Heart left ventricle (tissue), 13 donors: ENCODE measurements at regions not wholly inside any gene's neighbourhood (a gene's known extent, or its start where the extent isn't known, plus 50 kb on each side); places are given as distances from the start of the nearest gene placed in this dataset.

Experiments used
- POLR2A ChIP-seq, 2 donors: fragments of 450-650 bp; IDR thresholded peaks; one replicate each; pipeline ENCODE4 v1.6.1; 2017; ENCODE audit warnings: antibody characterized with exemption in 2 of 2, mild to moderate bottlenecking in 2 of 2, moderate library complexity in 2 of 2
- TF ChIP-seq, protein P1 (sequence below), 12 donors: fragments of 200-600 bp; sonication (generic) in 4 of 12; IDR thresholded peaks; one replicate each; pipeline versions ENCODE4 v1.5.0 to v1.8.0; 2018 to 2022; ENCODE audit warnings: antibody characterized with exemption in 12 of 12, mild to moderate bottlenecking in 5 of 12
- donor health status: ischemic (EF 13 %, LVEDD 7.1; RV severe dilation, severe dysfunction).
- donor health status: DM: no; HTN: yes; CAD: no.
- donor health status: DM: no; HTN: no; CAD: no.
- donor health status: ischemic (EF 25% LVEDD 6.9; RV normal size, moderate dysfunction).
- donor health status: ischemic (EF 25% LVEDD 5.7; RV mildly dilated, moderate dysfunction).
- donor health status: ischemic (EF 35%, LVEDD 5.7; RV mildly dilated, moderate dysfunction).
- donor health status: nonischemic (EF 11% LVEDD 7.7; RV severe dilation, severe dysfunction).
- donor health status: DM: yes; HTN: yes; CAD: no.
- donor health status: PGD.
- donor health status: ischemic (EF 29% LVEDD 5.4; RV normal size, mild dysfunction).
- donor health status: nonischemic (EF 23%, LVEDD 6.1; RV moderate dilation, normal function).

DNA sequence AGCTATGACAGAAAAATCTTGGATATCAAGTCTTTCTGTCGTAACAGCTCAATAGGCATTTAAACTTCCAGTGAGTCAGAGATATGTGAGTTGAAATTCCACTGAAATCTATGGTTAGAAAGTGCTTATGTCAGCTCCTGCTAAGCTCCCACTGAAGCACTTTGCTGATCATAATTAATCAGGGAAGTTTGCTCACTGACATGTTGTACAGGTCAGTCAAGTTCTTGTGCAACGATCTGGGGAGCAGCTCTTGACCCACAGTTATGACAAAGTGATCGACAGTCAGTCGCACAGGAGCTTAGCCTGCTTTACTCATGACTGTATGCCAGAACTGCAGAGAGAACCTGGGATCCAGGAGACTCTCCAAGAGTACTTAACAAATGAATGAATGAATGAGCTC is 453.5 kb downstream of the SOX2 start:
- TF ChIP-seq, protein P1, sequence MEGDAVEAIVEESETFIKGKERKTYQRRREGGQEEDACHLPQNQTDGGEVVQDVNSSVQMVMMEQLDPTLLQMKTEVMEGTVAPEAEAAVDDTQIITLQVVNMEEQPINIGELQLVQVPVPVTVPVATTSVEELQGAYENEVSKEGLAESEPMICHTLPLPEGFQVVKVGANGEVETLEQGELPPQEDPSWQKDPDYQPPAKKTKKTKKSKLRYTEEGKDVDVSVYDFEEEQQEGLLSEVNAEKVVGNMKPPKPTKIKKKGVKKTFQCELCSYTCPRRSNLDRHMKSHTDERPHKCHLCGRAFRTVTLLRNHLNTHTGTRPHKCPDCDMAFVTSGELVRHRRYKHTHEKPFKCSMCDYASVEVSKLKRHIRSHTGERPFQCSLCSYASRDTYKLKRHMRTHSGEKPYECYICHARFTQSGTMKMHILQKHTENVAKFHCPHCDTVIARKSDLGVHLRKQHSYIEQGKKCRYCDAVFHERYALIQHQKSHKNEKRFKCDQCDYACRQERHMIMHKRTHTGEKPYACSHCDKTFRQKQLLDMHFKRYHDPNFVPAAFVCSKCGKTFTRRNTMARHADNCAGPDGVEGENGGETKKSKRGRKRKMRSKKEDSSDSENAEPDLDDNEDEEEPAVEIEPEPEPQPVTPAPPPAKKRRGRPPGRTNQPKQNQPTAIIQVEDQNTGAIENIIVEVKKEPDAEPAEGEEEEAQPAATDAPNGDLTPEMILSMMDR (IDR thresholded peaks at IDR 0.05), result no peak
- no peak for TF ChIP-seq POLR2A (IDR thresholded peaks at IDR 0.05)
